IMR-90 (cell line): ENCODE measurements at regions not wholly inside any gene's neighbourhood (a gene's known extent, or its start where the extent isn't known, plus 50 kb on each side); places are given as distances from the start of the nearest gene placed in this dataset.
A peak's percentile ranks its signal among the peaks of the same experiment; 100 is the strongest.

Experiments
- ATAC-seq: fragments of 200-7000 bp; cut with Tn5 transposase; 2 replicates; pipeline ENCODE4 v1.9.1; 2020; ENCODE audit warnings: low read depth, mild to moderate bottlenecking, moderate library complexity
- BruUV-seq: library from RNA; stranded (reverse); fragments of 400-500 nt; replicated peaks from 2 replicates; lab custom pipeline; 2021; lab: Mats Ljungman, UMichigan
- CTCF ChIA-PET: fragments of 300-600 bp; formaldehyde crosslinking; extraction: SDS; loops from one replicate; lab custom pipeline; 2021; ENCODE audit warnings: antibody characterized with exemption; lab: Yijun Ruan, JAX
- POLR2A ChIA-PET: fragments of 300-600 bp; sonication (Branson Sonifier 250); formaldehyde crosslinking; loops from one replicate; lab custom pipeline; 2022; ENCODE audit warnings: antibody characterized with exemption; ENCODE audit not compliant: unreplicated experiment; lab: Charles Lee
- DNase-seq: peaks from one replicate; pipeline ENCODE4 v3.0.0; 2013
- H2AFZ ChIP-seq: replicated peaks from 2 replicates; pipeline ENCODE3; 2013; ENCODE audit warnings: low read length, mild to moderate bottlenecking; ENCODE audit not compliant: poor library complexity
- H2AK5ac ChIP-seq: 2 replicates; pipeline ENCODE4 v1.6.1; 2013; ENCODE audit warnings: low read depth, low read length, inconsistent platforms
- H2AK9ac ChIP-seq: replicated peaks from 2 replicates; pipeline ENCODE3; 2013; ENCODE audit warnings: mild to moderate bottlenecking, low read depth, low read length, moderate library complexity; ENCODE audit not compliant: poor library complexity
- H2BK120ac ChIP-seq: 2 replicates; pipeline ENCODE4 v1.6.1; 2013; ENCODE audit warnings: low read depth, low read length, inconsistent platforms
- H2BK15ac ChIP-seq: 3 replicates; pipeline ENCODE4 v1.6.1; 2013; ENCODE audit warnings: low read depth, low read length, inconsistent platforms
- H2BK20ac ChIP-seq: 2 replicates; pipeline ENCODE4 v1.6.1; 2013; ENCODE audit warnings: low read depth, mild to moderate bottlenecking, inconsistent platforms, low read length, moderate library complexity
- H2BK5ac ChIP-seq: 2 replicates; pipeline ENCODE4 v1.6.1; 2013; ENCODE audit warnings: mild to moderate bottlenecking, low read depth, low read length, inconsistent platforms; ENCODE audit not compliant: poor library complexity, severe bottlenecking
- H3K14ac ChIP-seq: replicated peaks from 2 replicates; pipeline ENCODE4 v1.6.1; 2013; ENCODE audit warnings: low read depth, low read length, inconsistent platforms
- H3K18ac ChIP-seq: 2 replicates; pipeline ENCODE4 v1.6.1; 2013; ENCODE audit warnings: low read depth, low read length, control low read depth
- H3K23ac ChIP-seq: 2 replicates; pipeline ENCODE4 v1.6.1; 2013; ENCODE audit warnings: low read depth, low read length, inconsistent platforms
- H3K27ac ChIP-seq: 2 replicates; pipeline ENCODE4 v1.5.1; 2013; ENCODE audit warnings: mild to moderate bottlenecking, control low read depth, low read length; ENCODE audit not compliant: insufficient read depth
- H3K27me3 ChIP-seq: 2 replicates; pipeline ENCODE4 v1.6.1; 2013; ENCODE audit warnings: low read length; ENCODE audit not compliant: control insufficient read depth, insufficient read depth
- H3K36me3 ChIP-seq: 2 replicates; pipeline ENCODE4 v1.6.1; 2013; ENCODE audit warnings: low read length, mixed read lengths; ENCODE audit not compliant: control insufficient read depth, insufficient read depth
- H3K4ac ChIP-seq: 2 replicates; pipeline ENCODE4 v1.6.1; 2013; ENCODE audit warnings: low read depth, low read length, inconsistent platforms
- H3K4me1 ChIP-seq: 2 replicates; pipeline ENCODE4 v1.6.1; 2013; ENCODE audit warnings: low read length, mixed read lengths; ENCODE audit not compliant: control insufficient read depth, insufficient read depth
- H3K4me2 ChIP-seq: 2 replicates; pipeline ENCODE4 v1.6.1; 2013; ENCODE audit warnings: low read depth, mild to moderate bottlenecking, control low read depth, low read length, moderate library complexity
- H3K4me3 ChIP-seq: 2 replicates; pipeline ENCODE4 v1.5.1; 2013; ENCODE audit warnings: low read depth, mild to moderate bottlenecking, control low read depth, low read length, moderate library complexity; ENCODE audit not compliant: insufficient read depth
- H3K56ac ChIP-seq: 2 replicates; pipeline ENCODE4 v1.6.1; 2013; ENCODE audit warnings: low read length, inconsistent platforms; ENCODE audit not compliant: insufficient read depth; ENCODE audit errors: extremely low read depth
- H3K79me1 ChIP-seq, 2 experiments: 2 replicates each; pipeline ENCODE4 v1.6.1; 2013; ENCODE audit warnings: low read length in 2 of 2, inconsistent platforms in 1 of 2, low read depth in 1 of 2
- H3K9ac ChIP-seq: 2 replicates; pipeline ENCODE4 v1.6.1; 2013; ENCODE audit warnings: low read depth, low read length, control low read depth
- H3K9me1 ChIP-seq: 2 replicates; pipeline ENCODE4 v1.6.1; 2013; ENCODE audit warnings: low read length, inconsistent platforms; ENCODE audit not compliant: insufficient read depth
- H3K9me3 ChIP-seq: 2 replicates; pipeline ENCODE4 v1.6.1; 2013; ENCODE audit warnings: low read length; ENCODE audit not compliant: control insufficient read depth, insufficient read depth
- H4K20me1 ChIP-seq: 2 replicates; pipeline ENCODE4 v1.6.1; 2013; ENCODE audit warnings: low read length, inconsistent platforms; ENCODE audit not compliant: insufficient read depth
- H4K5ac ChIP-seq: 2 replicates; pipeline ENCODE4 v1.6.1; 2013; ENCODE audit warnings: mild to moderate bottlenecking, low read depth, low read length, control low read depth
- H4K8ac ChIP-seq, 2 experiments: 2 replicates each; pipeline ENCODE4 v1.6.1; 2013; ENCODE audit warnings: low read depth in 2 of 2, low read length in 2 of 2, control low read depth in 1 of 2, inconsistent platforms in 1 of 2
- H4K91ac ChIP-seq: 2 replicates; pipeline ENCODE4 v1.6.1; 2013; ENCODE audit warnings: low read depth, low read length, inconsistent platforms; ENCODE audit not compliant: insufficient read depth
- CTCF ChIP-seq: conservative IDR thresholded peaks from 2 replicates; pipeline ENCODE4 v1.5.1; 2012; ENCODE audit warnings: mild to moderate bottlenecking, low read depth, low read length, improper control_type of control experiment
- FOS ChIP-seq: fragments of 150-350 bp; IDR thresholded peaks from 2 replicates; pipeline ENCODE4 v1.6.1; 2016; ENCODE audit warnings: low read depth, low read length
- RAD21 ChIP-seq: IDR thresholded peaks from 2 replicates; pipeline ENCODE4 v1.6.1; 2012; ENCODE audit warnings: low read length, improper control_type of control experiment
- WGBS, 2 experiments: methylation state at CpG; one replicate each; pipeline versions ENCODE4 v1.1.5 to v1.1.7; 2013; ENCODE audit warnings: missing lambda C conversion rate in 2 of 2; ENCODE audit not compliant: insufficient read length in 1 of 2; ENCODE audit errors: extremely low coverage in 2 of 2; 5-methylcytosine and 5-hydroxymethylcytosine counted together
- dilution Hi-C: fragments of 300-500 bp; cut with HindIII; formaldehyde crosslinking; loops from one replicate; pipeline ENCODE4 v1.14.3; 2018; ENCODE audit warnings: low sequenced_read_pairs; ENCODE audit not compliant: unreplicated experiment
- in situ Hi-C: fragments of 300-500 bp; cut with MboI; formaldehyde crosslinking; loops from 3 replicates; pipeline ENCODE4 v1.14.3; 2019; ENCODE audit warnings: low sequenced_read_pairs, inconsistent platforms, mixed read lengths
- intact Hi-C: fragments of 100-400 bp; cut with micrococcal nuclease; formaldehyde crosslinking; loops from 2 replicates; pipeline ENCODE4 v1.10.0; 2022

- H2AFZ ChIP-seq, result peak overlapping the region; percentile 45
- H3K9me3 ChIP-seq, result no peaks in the 10 kb centered on the region
- intact Hi-C loops (loop anchor here (5.0 kb wide), 1 partner anchor 487 kb away; no protein-coding TSS in a partner anchor), in situ Hi-C loops (no loop called here), dilution Hi-C loops (no loop called here)
- peaks cover 2% of the 10 kb centered on the region; the same call in 1 of the 2 replicates for H3K4me1 ChIP-seq
- no peak overlapping the region for H2BK5ac ChIP-seq
- no peak overlapping the region for H3K27ac ChIP-seq
- no peak overlapping the region for H3K4me2 ChIP-seq
- no peak overlapping the region for H3K4ac ChIP-seq
- H3K27me3 ChIP-seq, result peaks cover 17% of the 10 kb centered on the region
- H2BK15ac ChIP-seq, result no peak overlapping the region
- no peaks in the 10 kb centered on the region for H3K79me1 ChIP-seq
- H4K20me1 ChIP-seq, result no peaks in the 10 kb centered on the region
- no peaks in the 10 kb centered on the region; the same call in 1 of the 2 replicates for H3K9me1 ChIP-seq
- no peak overlapping the region for H2AK5ac ChIP-seq
- 0 out of 2 replicates have a peak, but pooled peaks have one; percentile 2 for TF ChIP-seq RAD21
- no peak for TF ChIP-seq FOS
- TF ChIP-seq CTCF, result 0 out of 2 replicates have a peak, but pooled peaks have one; percentile 14
- no peak overlapping the region for H4K91ac ChIP-seq
- no peak overlapping the region for H3K23ac ChIP-seq
- no peak overlapping the region for H2BK20ac ChIP-seq
- H3K36me3 ChIP-seq, result no peaks in the 10 kb centered on the region
- ATAC-seq (no peak), DNase-seq (no peak)
- no peak overlapping the region for H2BK120ac ChIP-seq
- no peak overlapping the region for H4K8ac ChIP-seq
- H3K14ac ChIP-seq, result no peak overlapping the region
- H3K4me3 ChIP-seq, result no peak overlapping the region
- POLR2A ChIA-PET, result no interaction called here
- H2AK9ac ChIP-seq, result no peak overlapping the region
- no peak overlapping the region for H3K56ac ChIP-seq
- CTCF ChIA-PET, result interaction anchor here (0.7 kb wide), 1 partner anchor 28 kb away, joined by 3 read pairs; no protein-coding TSS in a partner anchor
- WGBS, 2 experiments, result no CpG with 5 or more reads among the region's 29 CpGs
- no peak overlapping the region for H3K18ac ChIP-seq
- no peak overlapping the region for H3K9ac ChIP-seq
- no peak overlapping the region for H4K5ac ChIP-seq
- BruUV-seq, result no TSS peak
Observed at GRCh38 chr3:194269610-194270145, 81.5 kb downstream of the CPN2 start.
